Brain pericyte (primary cell): ENCODE measurements at regions not wholly inside any gene's neighbourhood (a gene's known extent, or its start where the extent isn't known, plus 50 kb on each side); places are given as distances from the start of the nearest gene placed in this dataset.

Experiments used
- DNase-seq: peaks from one replicate; pipeline ENCODE4 v3.0.0-alpha.2; 2012; ENCODE audit warnings: low read depth, low spot score

DNA sequence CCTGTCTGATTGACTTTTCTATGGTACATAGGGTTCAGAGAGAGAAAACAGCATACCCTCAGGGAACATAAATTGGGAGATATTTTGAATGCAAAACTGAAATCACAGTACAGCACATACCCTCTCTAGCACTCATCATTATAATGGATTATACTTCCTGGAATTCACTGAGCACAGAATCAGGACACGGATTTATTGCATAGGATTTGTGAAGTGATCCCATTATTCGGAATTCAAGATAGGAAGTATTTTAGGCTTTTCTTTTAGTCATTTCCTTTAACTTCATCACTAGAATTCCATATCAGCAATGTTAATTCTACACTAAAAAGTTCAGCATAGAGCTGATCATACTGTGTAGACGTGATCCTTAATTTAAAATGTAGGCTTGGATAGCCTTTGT, 407.0 kb downstream of the PID1 start:
- DNase-seq, result no peak

- DNase-seq, result no peak
These were observed 410.3 kb downstream of the PID1 start for GRCh38 chr2:228860601-228861285.

- no peak for DNase-seq
These were observed 417.9 kb downstream of the PID1 start for GRCh38 chr2:228853151-228853550.

DNA sequence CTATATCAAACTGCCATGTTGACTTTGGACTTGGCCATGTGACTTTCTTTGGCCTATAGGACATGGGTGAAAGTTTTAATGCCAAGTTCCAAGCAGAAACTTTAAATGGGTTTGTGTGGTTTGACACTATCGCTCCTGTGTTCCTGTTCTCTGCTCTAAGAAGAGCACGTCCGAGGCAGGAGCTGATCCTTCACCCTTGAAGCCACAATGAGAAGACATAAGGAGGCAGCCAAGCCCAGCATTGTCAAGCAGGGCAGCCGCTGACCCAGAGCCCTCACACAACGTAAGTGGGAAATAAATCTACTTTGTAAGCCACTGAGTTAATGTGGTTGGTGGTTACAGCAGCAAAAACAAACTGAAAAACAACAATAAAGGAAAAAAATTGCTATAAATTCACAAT, 422.4 kb downstream of the PID1 start:
- no peak for DNase-seq

GRCh38 chr2:228847684-228848083, 423.4 kb downstream of the PID1 start:
- no peak for DNase-seq

DNA sequence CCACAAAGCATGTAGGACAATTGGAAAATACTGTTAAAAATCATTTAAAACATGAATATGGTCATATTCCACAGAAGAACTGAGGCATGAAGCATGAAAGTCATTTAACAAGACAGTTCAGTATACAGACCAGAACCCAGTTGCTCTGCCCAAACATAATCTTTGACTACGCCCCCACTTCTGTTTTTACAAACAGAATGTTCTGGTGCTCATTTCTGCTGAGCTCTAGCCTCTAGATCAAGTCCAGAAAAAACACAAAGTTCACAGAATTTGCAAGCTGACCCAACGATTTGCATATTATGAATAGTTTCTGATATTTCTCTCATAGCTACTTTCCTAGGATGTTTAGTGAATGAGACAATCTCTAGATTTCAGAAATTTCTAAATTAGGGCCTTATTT, 424.9 kb downstream of the PID1 start:
- no peak for DNase-seq

GRCh38 chr2:228845162-228845925, 425.7 kb downstream of the PID1 start:
- DNase-seq, result no peak

GRCh38 chr2:228841877-228842276, 429.2 kb downstream of the PID1 start:
- no peak for DNase-seq

DNA sequence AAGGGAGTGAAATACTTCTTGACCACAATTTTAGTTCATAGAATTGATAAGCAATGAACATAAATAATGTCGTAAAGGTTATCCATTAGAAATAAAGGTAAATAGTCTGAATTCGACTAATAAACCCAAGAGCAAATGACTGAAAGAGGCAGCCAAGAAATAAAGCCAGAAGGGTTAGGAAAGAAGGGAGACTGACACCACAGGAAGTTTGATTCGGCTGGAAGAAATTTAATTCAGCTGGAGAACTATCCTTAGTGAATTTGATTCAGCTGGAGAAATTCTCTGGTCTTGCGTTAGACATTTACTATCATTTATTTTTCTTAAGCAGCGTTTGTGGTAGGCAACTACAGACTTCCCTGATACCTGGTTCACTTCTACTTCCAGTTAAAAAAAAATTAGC, 429.6 kb downstream of the PID1 start:
- DNase-seq, result no peak

DNA sequence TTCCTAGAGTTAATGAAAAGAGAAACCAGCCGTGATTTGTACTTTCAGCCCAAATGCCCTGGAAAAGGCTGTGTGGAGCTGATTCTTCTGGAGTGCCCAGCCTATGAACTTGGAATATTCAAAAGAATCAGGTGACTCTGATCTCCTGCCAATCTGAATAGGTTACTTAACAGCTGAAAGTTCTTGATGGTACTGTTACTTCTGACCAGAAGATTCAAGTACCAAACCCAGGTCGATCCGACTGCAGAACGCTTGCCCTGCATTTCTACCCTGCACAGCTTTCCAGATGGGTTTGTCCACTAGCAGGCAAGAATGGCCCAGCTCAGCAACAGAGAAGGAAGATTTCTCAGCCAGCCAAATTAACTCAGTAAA, 430.4 kb downstream of the PID1 start:
- DNase-seq, result no peak

DNA sequence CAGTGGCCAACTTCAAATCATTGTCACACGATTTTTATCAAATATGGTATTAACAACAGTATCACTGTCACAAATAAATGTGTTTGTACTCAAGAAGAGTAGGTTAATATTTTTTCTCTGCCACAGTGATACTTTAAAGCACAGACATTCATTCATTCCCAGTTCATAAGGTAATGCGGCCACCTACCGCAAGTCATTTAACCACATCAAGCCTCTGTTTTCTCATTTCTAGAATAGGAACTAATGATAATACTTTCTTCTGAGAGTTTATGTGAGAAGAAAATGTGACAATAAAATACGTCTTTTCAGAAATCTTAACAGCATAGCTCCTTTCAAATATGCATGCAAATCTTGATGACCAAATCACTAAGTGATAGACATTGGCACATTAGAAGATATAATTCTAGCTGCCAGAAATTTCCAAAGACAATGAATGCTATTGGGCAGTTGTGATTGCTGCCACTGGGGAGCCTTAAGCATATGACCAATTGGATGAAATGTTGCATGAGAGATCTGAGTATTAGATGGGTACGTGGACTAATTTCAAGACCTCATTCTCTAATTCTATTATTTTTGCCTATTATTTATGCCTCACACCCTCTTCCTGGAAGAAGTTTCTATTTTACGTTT, 430.9 kb downstream of the PID1 start:
- no peak for DNase-seq

- DNase-seq, result no peak
These were observed 431.6 kb downstream of the PID1 start for GRCh38 chr2:228839421-228839876.

DNA sequence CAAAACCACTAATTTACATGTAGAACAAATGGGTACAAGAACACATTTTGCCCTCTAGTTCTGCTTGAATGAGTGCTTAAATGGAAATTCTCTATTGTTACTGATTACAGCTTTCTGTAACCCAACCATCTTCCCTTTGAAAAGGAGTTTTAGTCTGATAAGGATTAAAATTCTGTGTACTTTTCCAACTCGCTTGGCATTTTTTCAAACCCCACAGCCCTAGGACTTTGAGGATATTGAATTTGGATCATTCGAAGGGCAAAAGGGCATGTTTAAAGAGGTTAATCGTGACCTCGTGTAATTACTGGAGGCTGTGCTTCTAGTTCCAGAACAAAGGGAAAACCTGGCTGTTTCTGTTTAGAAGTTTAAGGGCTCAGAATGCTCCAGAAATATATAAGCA, 432.3 kb downstream of the PID1 start:
- no peak for DNase-seq

DNA sequence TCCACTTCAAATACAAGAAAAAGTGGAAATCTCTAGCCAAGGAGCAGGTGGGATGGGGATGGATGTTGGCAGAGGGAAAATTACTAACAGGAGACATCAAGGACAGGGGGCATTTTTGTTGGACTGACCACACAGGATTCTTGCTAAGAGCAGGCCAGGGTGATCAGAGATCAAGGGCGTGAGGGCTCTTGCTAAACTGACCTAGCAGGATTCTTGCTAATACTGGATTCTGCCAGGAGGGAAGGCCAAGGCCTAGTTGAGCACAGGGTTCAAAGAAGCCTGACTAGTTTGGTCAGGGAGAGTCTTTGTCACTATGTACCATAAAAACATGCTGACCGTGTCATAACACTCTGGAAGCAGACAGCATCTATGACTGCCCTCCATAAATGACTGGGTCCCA, 442.7 kb downstream of the PID1 start:
- no peak for DNase-seq

- no peak for DNase-seq
These were observed 443.9 kb downstream of the PID1 start for GRCh38 chr2:228827056-228827700.

DNA sequence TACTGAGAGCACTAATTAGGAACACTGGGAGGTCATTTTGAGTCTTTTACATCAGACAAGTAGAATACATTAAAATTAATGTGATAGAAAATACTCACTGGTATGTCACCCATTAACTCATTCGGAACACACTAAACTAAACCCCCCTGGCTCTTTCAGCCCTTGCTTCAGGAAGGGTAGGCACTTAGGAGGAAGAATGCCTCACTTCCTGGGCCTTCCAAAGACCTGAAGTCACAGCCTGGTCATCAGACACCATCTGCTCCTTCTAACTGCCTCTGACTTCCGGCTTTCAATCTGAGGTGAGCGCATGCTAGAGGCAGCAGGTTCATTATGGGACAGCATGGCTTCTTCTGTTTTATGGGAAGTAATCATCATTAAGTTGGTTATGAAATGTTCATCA, 451.4 kb downstream of the PID1 start:
- no peak for DNase-seq

DNA sequence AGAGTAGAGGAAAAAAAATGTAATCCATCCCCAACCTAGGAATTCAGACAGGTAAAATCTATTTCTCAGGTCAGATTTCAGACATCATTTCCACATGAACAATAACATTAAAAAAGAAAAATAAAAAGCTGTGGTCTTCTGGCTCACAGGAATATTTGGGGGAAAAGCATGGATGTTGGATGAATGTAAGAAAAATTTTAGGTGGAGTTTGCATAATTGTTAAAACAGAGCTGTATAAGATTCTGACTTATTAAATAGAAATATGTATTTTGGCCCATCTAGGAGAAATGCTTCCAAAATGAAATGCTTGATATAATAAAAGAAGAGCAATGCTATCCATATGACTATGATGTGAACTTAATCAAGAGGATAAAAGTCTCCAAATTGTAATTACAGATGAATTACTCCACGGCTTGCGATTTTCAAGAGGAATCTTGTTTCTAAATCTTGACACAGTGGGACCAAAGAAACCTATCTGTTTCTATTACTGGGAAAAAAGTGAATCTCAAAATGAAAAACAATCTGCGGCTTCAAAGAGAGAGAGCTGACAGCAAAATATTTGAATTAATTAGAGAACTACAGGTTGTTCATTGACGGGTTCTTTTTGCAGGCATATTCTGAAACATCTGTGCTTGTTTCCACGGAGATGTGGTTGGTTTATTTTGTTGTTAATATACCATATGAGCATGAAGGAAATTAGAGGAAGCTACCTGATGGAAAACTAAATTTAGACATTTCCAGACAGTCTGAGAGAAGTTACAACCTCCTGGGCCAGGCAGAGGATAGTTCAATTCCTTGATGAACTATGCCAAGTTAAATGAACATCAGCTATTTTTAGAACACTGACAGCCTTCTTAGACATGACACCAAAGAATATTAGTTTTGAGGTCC, 468.7 kb downstream of the PID1 start:
- no peak for DNase-seq

DNA sequence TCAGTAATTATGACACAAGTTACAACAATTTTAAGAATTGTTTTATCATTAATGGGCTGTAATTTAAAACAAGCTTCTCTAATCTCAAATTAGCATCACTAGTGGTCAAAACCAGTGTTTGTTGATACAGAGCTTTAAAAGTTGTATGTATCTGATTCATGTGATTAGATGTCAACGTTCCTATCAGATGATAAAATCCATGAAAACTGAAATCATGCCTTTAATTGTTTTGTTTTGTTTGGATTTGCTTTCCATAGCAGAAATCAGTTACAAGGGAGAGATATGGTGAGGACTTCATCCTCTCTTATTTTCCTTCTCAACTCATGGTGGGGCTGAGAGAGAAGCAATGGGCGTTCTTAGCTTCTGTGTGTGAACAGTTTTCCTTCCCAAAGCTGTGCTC, 469.6 kb downstream of the PID1 start:
- DNase-seq, result no peak

DNA sequence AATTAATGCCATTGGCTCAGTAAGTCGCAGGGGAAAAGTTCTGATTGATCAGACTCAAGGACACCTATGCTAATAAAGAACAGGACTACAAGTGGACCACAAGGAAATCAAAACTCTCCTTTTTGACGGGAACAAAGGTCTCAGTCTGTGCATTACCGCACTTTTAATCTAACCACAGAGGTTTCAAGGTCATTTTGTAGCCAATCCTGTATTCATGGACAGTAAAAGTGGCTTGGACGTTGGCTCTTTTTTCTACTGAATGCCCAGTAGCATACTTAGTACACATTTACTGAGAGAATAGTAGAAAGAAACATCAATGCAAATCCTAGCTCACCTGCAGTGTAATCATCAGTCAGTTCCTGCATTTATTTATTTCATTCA, 471.9 kb downstream of the PID1 start:
- DNase-seq, result no peak

GRCh38 chr2:228798458-228799207, 472.5 kb downstream of the PID1 start:
- no peak for DNase-seq

GRCh38 chr2:228796386-228796785, 474.7 kb downstream of the PID1 start:
- DNase-seq, result no peak
